Transverse colon (tissue), 4 donors: ENCODE measurements at regions not wholly inside any gene's neighbourhood (a gene's known extent, or its start where the extent isn't known, plus 50 kb on each side); places are given as distances from the start of the nearest gene placed in this dataset.

Experiments used
- DNase-seq: peaks from one replicate; pipeline ENCODE4 v3.0.0-alpha.2; 2019
- H3K27ac ChIP-seq, 4 donors: fragments of 200-600 bp; sonication (generic); 2 replicates each; pipeline ENCODE4 v1.5.1; 2016 to 2018; ENCODE audit warnings: inconsistent platforms in 4 of 4
- H3K27me3 ChIP-seq: fragments of 200-600 bp; sonication (generic); 2 replicates; pipeline ENCODE4 v1.5.1; 2017; ENCODE audit warnings: inconsistent platforms
- H3K36me3 ChIP-seq, 4 donors: fragments of 200-600 bp; sonication (generic); 2 replicates each; pipeline ENCODE4 v1.5.1; 2017 to 2019; ENCODE audit warnings: inconsistent platforms in 4 of 4
- H3K4me1 ChIP-seq, 4 donors: fragments of 200-600 bp; sonication (generic); 2 replicates each; pipeline ENCODE4 v1.5.1; 2017 to 2020; ENCODE audit warnings: inconsistent platforms in 4 of 4
- H3K4me3 ChIP-seq, 4 donors: fragments of 200-600 bp; sonication (generic); 1 replicate in 1 of 4; 2 replicates in 3 of 4; pipeline versions ENCODE4 v1.5.1 to v1.6.1; 2017 to 2019; ENCODE audit warnings: inconsistent platforms in 4 of 4
- H3K9me3 ChIP-seq, 2 donors: fragments of 200-600 bp; sonication (generic); 2 replicates each; pipeline ENCODE4 v1.5.1; 2017 to 2019; ENCODE audit warnings: inconsistent platforms in 2 of 2
- EP300 ChIP-seq: sonication (generic); formaldehyde crosslinking; IDR thresholded peaks from one replicate; pipeline ENCODE4 v1.6.1; 2017; ENCODE audit warnings: antibody characterized with exemption, low read depth
- POLR2A ChIP-seq: fragments of 450-650 bp; IDR thresholded peaks from one replicate; pipeline ENCODE4 v1.6.1; 2016; ENCODE audit warnings: antibody characterized with exemption, mild to moderate bottlenecking, moderate library complexity
- POLR2AphosphoS5 ChIP-seq, 3 donors: sonication (generic); formaldehyde crosslinking; IDR thresholded peaks; one replicate each; pipeline ENCODE4 v1.6.1; 2016; ENCODE audit warnings: antibody characterized with exemption in 3 of 3
- WGBS, 2 donors: methylation state at CpG; one replicate each; pipeline ENCODE4 v1.1.5; 2018; ENCODE audit warnings: low coverage in 1 of 2; 5-methylcytosine and 5-hydroxymethylcytosine counted together
- in situ Hi-C, 4 donors: fragments of 200-750 bp; cut with MboI; loops; one replicate each; pipeline versions ENCODE4 v1.15.0 to v1.15.1; 2017; ENCODE audit warnings: low sequenced_read_pairs in 3 of 4, low pct_ligation_motif_present in 1 of 4, low pct_unique_long_range_greater_than_20kb in 1 of 4
- intact Hi-C: fragments of 100-400 bp; cut with DNase I; formaldehyde crosslinking; loops from one replicate; pipeline ENCODE4 v1.15.1; 2023; ENCODE audit warnings: low total_unique reads
- TF ChIP-seq, protein P1 (sequence below), 5 experiments: fragments of 200-600 bp in 3 of 5; fragments of 450-650 bp in 2 of 5; sonication (generic) in 3 of 5; IDR thresholded peaks; 1 replicate in 2 of 5; 2 replicates in 3 of 5; pipeline ENCODE4 v1.5.1; 2016 to 2017; ENCODE audit warnings: antibody characterized with exemption in 5 of 5, inconsistent platforms in 3 of 5, mild to moderate bottlenecking in 2 of 5, moderate library complexity in 1 of 5

DNA sequence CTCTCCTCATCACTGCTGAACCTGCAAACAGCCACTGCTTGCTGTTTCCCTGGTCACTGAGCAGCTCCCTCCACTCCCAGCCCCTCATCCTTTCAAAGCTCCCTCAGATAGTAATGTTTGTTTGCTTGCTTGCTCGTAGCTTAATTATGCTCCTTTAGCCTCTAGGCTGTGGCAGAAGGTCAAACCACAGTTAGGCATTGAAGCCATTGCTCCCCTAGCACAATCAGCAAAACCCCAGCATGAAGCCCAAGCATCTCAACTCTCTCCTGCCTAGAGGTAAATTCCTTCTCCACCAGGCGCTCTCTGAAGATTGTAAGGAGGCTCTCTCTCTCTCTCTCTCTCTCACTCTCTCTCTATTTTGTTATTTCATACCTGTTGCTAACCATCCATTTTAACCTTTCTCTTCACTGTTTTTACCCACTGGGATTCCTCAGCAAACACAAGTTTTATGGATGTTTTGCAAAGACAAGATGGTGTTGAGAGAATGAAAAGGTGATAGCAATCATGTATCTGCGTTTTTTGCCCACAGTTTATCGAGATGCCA, 135.9 kb upstream of the HNRNPA3 start:
- intact Hi-C loops: no loop called here
- H3K4me1 ChIP-seq: peaks cover 0 to 2% (median 0%) of the 10 kb centered on the region in 4 donors
- in situ Hi-C loops: no loop called here
- no peaks in the 10 kb centered on the region for H3K9me3 ChIP-seq
- H3K4me3 ChIP-seq: no peak overlapping the region
- H3K36me3 ChIP-seq: no peaks in the 10 kb centered on the region
- no peaks in the 10 kb centered on the region for H3K27me3 ChIP-seq
- TF ChIP-seq POLR2A (no peak), EP300 (no peak), POLR2AphosphoS5 (IDR thresholded peaks at IDR 0.05) (no peak)
- TF ChIP-seq, protein P1, sequence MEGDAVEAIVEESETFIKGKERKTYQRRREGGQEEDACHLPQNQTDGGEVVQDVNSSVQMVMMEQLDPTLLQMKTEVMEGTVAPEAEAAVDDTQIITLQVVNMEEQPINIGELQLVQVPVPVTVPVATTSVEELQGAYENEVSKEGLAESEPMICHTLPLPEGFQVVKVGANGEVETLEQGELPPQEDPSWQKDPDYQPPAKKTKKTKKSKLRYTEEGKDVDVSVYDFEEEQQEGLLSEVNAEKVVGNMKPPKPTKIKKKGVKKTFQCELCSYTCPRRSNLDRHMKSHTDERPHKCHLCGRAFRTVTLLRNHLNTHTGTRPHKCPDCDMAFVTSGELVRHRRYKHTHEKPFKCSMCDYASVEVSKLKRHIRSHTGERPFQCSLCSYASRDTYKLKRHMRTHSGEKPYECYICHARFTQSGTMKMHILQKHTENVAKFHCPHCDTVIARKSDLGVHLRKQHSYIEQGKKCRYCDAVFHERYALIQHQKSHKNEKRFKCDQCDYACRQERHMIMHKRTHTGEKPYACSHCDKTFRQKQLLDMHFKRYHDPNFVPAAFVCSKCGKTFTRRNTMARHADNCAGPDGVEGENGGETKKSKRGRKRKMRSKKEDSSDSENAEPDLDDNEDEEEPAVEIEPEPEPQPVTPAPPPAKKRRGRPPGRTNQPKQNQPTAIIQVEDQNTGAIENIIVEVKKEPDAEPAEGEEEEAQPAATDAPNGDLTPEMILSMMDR (IDR thresholded peaks at IDR 0.05): no peak
- 82 to 93% methylated on average over 3 to 4 of the region's 4 CpGs for WGBS, 2 donors
- H3K27ac ChIP-seq: peak overlapping the region in 1 of 4 donors; percentile 82
- no peak for DNase-seq

- Histone ChIP-seq H3K9me3 (no peaks in the 10 kb centered on the region), H3K27me3 (no peaks in the 10 kb centered on the region), H3K36me3 (no peaks in the 10 kb centered on the region), H3K27ac (peak overlapping the region; percentile 46 to 82 (median 62)), H3K4me1 (peaks cover 0 to 2% (median 0%) of the 10 kb centered on the region in 4 donors), H3K4me3 (no peak overlapping the region)
- TF ChIP-seq POLR2AphosphoS5 (IDR thresholded peaks at IDR 0.05): peak in 2 of 3 donors; percentile 69 to 81
- no peak for TF ChIP-seq POLR2A
- TF ChIP-seq, protein P1 (IDR thresholded peaks at IDR 0.05): no peak
- DNase-seq: no peak
- intact Hi-C loops (no loop called here), in situ Hi-C loops (no loop called here)
- WGBS, 2 donors: 43 to 46% methylated on average over 2 of the region's 2 CpGs
These were observed 134.8 kb upstream of the HNRNPA3 start for GRCh38 chr2:177077778-177078177.

DNA sequence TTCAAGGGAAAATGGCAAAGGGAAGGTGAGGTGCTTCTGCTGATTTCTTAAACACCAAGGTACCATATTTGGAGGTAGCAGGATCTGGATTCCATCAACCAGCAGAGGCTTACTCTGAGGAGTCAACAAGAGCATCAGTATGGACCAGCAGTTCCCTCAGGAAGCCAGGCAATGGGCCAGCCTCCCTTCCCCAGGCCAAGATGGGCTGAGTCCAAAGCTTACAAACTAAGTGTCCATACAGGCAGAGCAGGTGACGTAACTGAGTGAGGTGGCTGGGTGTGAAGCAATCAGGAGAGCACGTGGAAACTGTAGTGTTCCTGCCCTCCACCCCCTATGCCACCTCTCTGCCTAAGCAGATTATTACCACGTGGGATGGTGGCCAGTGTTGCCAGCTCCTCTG, 134.2 kb upstream of the HNRNPA3 start:
- in situ Hi-C loops (no loop called here), intact Hi-C loops (no loop called here)
- TF ChIP-seq POLR2A (no peak), EP300 (peak; percentile 79), POLR2AphosphoS5 (IDR thresholded peaks at IDR 0.05) (peak; percentile 69 to 88 (median 73))
- TF ChIP-seq, protein P1 (IDR thresholded peaks at IDR 0.05): no peak
- DNase-seq: peak; percentile 76
- Histone ChIP-seq H3K4me3 (no peak overlapping the region), H3K27ac (peak overlapping the region; percentile 46 to 82 (median 62)), H3K27me3 (no peaks in the 10 kb centered on the region), H3K4me1 (peaks cover 0 to 2% (median 0%) of the 10 kb centered on the region in 4 donors), H3K36me3 (no peaks in the 10 kb centered on the region), H3K9me3 (no peaks in the 10 kb centered on the region)
- 33 to 38% methylated on average over 1 to 3 of the region's 3 CpGs for WGBS, 2 donors

- Histone ChIP-seq H3K27me3 (no peaks in the 10 kb centered on the region), H3K9me3 (no peaks in the 10 kb centered on the region), H3K36me3 (no peaks in the 10 kb centered on the region), H3K4me1 (peaks cover 0 to 2% (median 0%) of the 10 kb centered on the region in 4 donors), H3K4me3 (no peak overlapping the region), H3K27ac (peak overlapping the region in 2 of 4 donors; percentile 35 to 66)
- in situ Hi-C loops (no loop called here), intact Hi-C loops (no loop called here)
- TF ChIP-seq POLR2AphosphoS5 (IDR thresholded peaks at IDR 0.05) (no peak), POLR2A (no peak), EP300 (no peak)
- TF ChIP-seq, protein P1 (IDR thresholded peaks at IDR 0.05): no peak
- no peak for DNase-seq
- 53 to 59% methylated on average over 3 of the region's 3 CpGs for WGBS, 2 donors
These were observed 133.7 kb upstream of the HNRNPA3 start for GRCh38 chr2:177078855-177079254.
